Mucosa of descending colon (tissue), 3 donors: ENCODE measurements at regions not wholly inside any gene's neighbourhood (a gene's known extent, or its start where the extent isn't known, plus 50 kb on each side); places are given as distances from the start of the nearest gene placed in this dataset.

Experiments used
- ATAC-seq: fragments of 200-7000 bp; cut with Tn5 transposase; one replicate; pipeline ENCODE4 v1.9.1; 2020; ENCODE audit warnings: mild to moderate bottlenecking, moderate library complexity
- DNase-seq, 3 donors: peaks; one replicate each; pipeline ENCODE4 v3.0.0-alpha.2; 2020
- H3K36me3 ChIP-seq: fragments of 200-600 bp; one replicate; pipeline ENCODE4 v1.8.0; 2021; ENCODE audit warnings: low read depth, mild to moderate bottlenecking
- H3K4me1 ChIP-seq: fragments of 200-600 bp; one replicate; pipeline ENCODE4 v1.8.0; 2021; ENCODE audit warnings: low read depth, mild to moderate bottlenecking
- H3K4me3 ChIP-seq: fragments of 200-600 bp; one replicate; pipeline ENCODE4 v1.8.0; 2021; ENCODE audit warnings: mild to moderate bottlenecking
- H3K9me3 ChIP-seq: fragments of 200-600 bp; one replicate; pipeline ENCODE4 v1.8.0; 2021; ENCODE audit warnings: mild to moderate bottlenecking
- intact Hi-C, 2 donors: fragments of 100-400 bp; cut with DNase I in 1 of 2; cut with micrococcal nuclease in 1 of 2; formaldehyde crosslinking; loops; one replicate each; pipeline versions ENCODE4 v1.11.0 to v1.11.1; 2022; cut with DNase I, micrococcal nuclease
- TF ChIP-seq, protein P1 (sequence below): fragments of 200-600 bp; IDR thresholded peaks from one replicate; pipeline ENCODE4 v1.8.0; 2022; ENCODE audit warnings: antibody characterized with exemption, mild to moderate bottlenecking
- donor health status: DM: no; HTN: no; CAD: no; lungs with moderate emphysema.
- donor health status: DM: no; HTN: no; CAD: no.
- donor health status: DM: no; HTN: yes; CAD: no.

GRCh38 chr1:195130598-195130997 is 1477.6 kb downstream of the KCNT2 start:
- Histone ChIP-seq H3K9me3 (no peaks in the 10 kb centered on the region), H3K36me3 (no peaks in the 10 kb centered on the region), H3K4me1 (no peaks in the 10 kb centered on the region), H3K4me3 (no peak overlapping the region)
- no peak for ATAC-seq
- intact Hi-C loops: no loop called here
- TF ChIP-seq, protein P1, sequence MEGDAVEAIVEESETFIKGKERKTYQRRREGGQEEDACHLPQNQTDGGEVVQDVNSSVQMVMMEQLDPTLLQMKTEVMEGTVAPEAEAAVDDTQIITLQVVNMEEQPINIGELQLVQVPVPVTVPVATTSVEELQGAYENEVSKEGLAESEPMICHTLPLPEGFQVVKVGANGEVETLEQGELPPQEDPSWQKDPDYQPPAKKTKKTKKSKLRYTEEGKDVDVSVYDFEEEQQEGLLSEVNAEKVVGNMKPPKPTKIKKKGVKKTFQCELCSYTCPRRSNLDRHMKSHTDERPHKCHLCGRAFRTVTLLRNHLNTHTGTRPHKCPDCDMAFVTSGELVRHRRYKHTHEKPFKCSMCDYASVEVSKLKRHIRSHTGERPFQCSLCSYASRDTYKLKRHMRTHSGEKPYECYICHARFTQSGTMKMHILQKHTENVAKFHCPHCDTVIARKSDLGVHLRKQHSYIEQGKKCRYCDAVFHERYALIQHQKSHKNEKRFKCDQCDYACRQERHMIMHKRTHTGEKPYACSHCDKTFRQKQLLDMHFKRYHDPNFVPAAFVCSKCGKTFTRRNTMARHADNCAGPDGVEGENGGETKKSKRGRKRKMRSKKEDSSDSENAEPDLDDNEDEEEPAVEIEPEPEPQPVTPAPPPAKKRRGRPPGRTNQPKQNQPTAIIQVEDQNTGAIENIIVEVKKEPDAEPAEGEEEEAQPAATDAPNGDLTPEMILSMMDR: no peak
- no peak for DNase-seq

DNA sequence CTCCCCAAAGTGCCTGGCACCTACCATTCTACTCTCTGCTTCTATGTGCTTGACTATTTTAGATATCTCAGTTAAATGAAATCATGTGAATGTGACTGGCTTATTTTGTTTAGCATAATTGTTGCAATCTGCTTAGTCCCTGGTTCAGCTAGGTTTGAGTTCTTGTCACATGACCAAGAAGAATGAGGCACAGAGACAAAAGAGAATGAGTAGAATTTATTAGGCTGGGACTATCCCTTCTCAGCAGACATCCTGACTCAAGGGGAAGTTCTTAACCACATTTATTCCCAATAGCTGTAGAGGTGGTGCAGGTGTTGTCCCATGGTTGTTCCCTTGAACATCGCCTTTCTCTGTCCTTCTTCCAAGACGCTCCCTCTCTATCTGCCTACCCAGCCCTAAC is 1485.7 kb downstream of the KCNT2 start:
- Histone ChIP-seq H3K4me1 (no peaks in the 10 kb centered on the region), H3K4me3 (no peak overlapping the region), H3K36me3 (no peaks in the 10 kb centered on the region), H3K9me3 (no peaks in the 10 kb centered on the region)
- intact Hi-C loops: no loop called here
- ATAC-seq: no peak
- TF ChIP-seq, protein P1: no peak
- no peak for DNase-seq

- ATAC-seq: no peak
- H3K4me3 ChIP-seq: no peak overlapping the region
- H3K36me3 ChIP-seq: no peaks in the 10 kb centered on the region
- no peak for DNase-seq
- H3K4me1 ChIP-seq: no peaks in the 10 kb centered on the region
- intact Hi-C loops: no loop called here
- no peaks in the 10 kb centered on the region for H3K9me3 ChIP-seq
- TF ChIP-seq, protein P1: no peak
These were observed 1494.8 kb downstream of the KCNT2 start for GRCh38 chr1:195113471-195113870.

GRCh38 chr1:195105773-195106172 is 1502.5 kb downstream of the KCNT2 start:
- intact Hi-C loops: no loop called here
- TF ChIP-seq, protein P1: no peak
- H3K4me1 ChIP-seq: no peaks in the 10 kb centered on the region
- DNase-seq (no peak), ATAC-seq (no peak)
- H3K4me3 ChIP-seq: no peak overlapping the region
- H3K9me3 ChIP-seq: no peaks in the 10 kb centered on the region
- no peaks in the 10 kb centered on the region for H3K36me3 ChIP-seq

DNA sequence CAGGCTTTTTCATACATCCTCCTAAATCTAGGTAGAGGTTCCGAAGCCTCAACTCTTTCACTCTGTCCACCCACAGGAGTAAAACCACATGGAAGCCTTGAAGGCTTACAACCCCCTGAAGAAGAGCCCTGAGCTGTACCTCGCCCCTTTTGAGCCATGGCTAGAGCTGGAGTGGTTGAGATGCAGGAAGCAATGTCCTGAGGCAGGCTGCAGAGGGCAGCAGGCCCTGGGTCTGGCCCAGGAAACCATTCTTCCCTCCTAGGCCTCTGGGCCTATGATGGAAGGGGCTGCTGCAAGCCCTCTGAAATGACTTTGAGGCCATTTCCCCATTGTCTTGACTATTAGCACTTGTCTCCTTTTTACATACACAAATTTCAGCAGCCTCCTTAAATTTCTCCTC is 1503.0 kb downstream of the KCNT2 start:
- DNase-seq: no peak
- ATAC-seq: no peak

More for the DNA sequence above, 1503.0 kb downstream of the KCNT2 start:
- TF ChIP-seq, protein P1: no peak
- Histone ChIP-seq H3K9me3 (no peaks in the 10 kb centered on the region), H3K36me3 (no peaks in the 10 kb centered on the region), H3K4me1 (no peaks in the 10 kb centered on the region), H3K4me3 (no peak overlapping the region)
- intact Hi-C loops: no loop called here
